ENCODE measurements at regions not wholly inside any gene's neighbourhood (a gene's known extent, or its start where the extent isn't known, plus 50 kb on each side); places are given as distances from the start of the nearest gene placed in this dataset.

- Histone ChIP-seq H3K4me3 (no peak overlapping the region), H3K9me3 (no peaks in the 10 kb centered on the region), H3K36me3 (no peaks in the 10 kb centered on the region), H3K4me1 (peaks cover 12% of the 10 kb centered on the region), H3K27ac (no peak overlapping the region), H3K27me3 (no peaks in the 10 kb centered on the region)
- DNase-seq (ENCODE audit: extremely low spot score in 2 of 2) = peak in 1 of 2 donors; percentile 87
- intact Hi-C loops (cut with DNase I) = no loop called here
- no peak for TF ChIP-seq CTCF (IDR thresholded peaks at IDR 0.05)
- TF ChIP-seq POLR2AphosphoS5 (IDR thresholded peaks at IDR 0.05; ENCODE audit: insufficient read depth in 1 of 2, low read depth in 1 of 2) = no peak
- no peak for TF ChIP-seq POLR2A (IDR thresholded peaks at IDR 0.05)
Measured at GRCh38 chr15:70560617-70561328, 202.6 kb downstream of the UACA start.

- intact Hi-C loops (cut with DNase I) = no loop called here
- Histone ChIP-seq H3K4me3 (peak overlapping the region in 1 of 2 donors; percentile 3), H3K36me3 (no peaks in the 10 kb centered on the region), H3K27ac (no peak overlapping the region), H3K9me3 (no peaks in the 10 kb centered on the region), H3K4me1 (peaks cover 12% of the 10 kb centered on the region), H3K27me3 (no peaks in the 10 kb centered on the region)
- peak in 1 of 2 donors; percentile 64 for DNase-seq (ENCODE audit: extremely low spot score in 2 of 2)
- TF ChIP-seq POLR2AphosphoS5 (IDR thresholded peaks at IDR 0.05; ENCODE audit: insufficient read depth in 1 of 2, low read depth in 1 of 2) = no peak
- no peak for TF ChIP-seq POLR2A (IDR thresholded peaks at IDR 0.05)
- no peak for TF ChIP-seq CTCF (IDR thresholded peaks at IDR 0.05)
Measured at GRCh38 chr15:70559265-70560239, 203.8 kb downstream of the UACA start.

GRCh38 chr15:70558406-70559264 lies 204.7 kb downstream of the UACA start:
- intact Hi-C loops (cut with DNase I) = no loop called here
- Histone ChIP-seq H3K27ac (no peak overlapping the region), H3K36me3 (no peaks in the 10 kb centered on the region), H3K9me3 (no peaks in the 10 kb centered on the region), H3K4me1 (peaks cover 12% of the 10 kb centered on the region), H3K27me3 (no peaks in the 10 kb centered on the region), H3K4me3 (peak overlapping the region in 1 of 2 donors; percentile 3)
- peak in 1 of 2 donors; percentile 55 for DNase-seq (ENCODE audit: extremely low spot score in 2 of 2)
- no peak for TF ChIP-seq POLR2AphosphoS5 (IDR thresholded peaks at IDR 0.05; ENCODE audit: insufficient read depth in 1 of 2, low read depth in 1 of 2)
- no peak for TF ChIP-seq POLR2A (IDR thresholded peaks at IDR 0.05)
- TF ChIP-seq CTCF (IDR thresholded peaks at IDR 0.05) = no peak

GRCh38 chr15:70557521-70558258 lies 205.7 kb downstream of the UACA start:
- Histone ChIP-seq H3K27me3 (no peaks in the 10 kb centered on the region), H3K36me3 (no peaks in the 10 kb centered on the region), H3K9me3 (no peaks in the 10 kb centered on the region), H3K4me3 (no peak overlapping the region), H3K27ac (no peak overlapping the region), H3K4me1 (peaks cover 12% of the 10 kb centered on the region)
- intact Hi-C loops (cut with DNase I) = no loop called here
- TF ChIP-seq CTCF (IDR thresholded peaks at IDR 0.05) = no peak
- TF ChIP-seq POLR2A (IDR thresholded peaks at IDR 0.05) = no peak
- TF ChIP-seq POLR2AphosphoS5 (IDR thresholded peaks at IDR 0.05; ENCODE audit: insufficient read depth in 1 of 2, low read depth in 1 of 2) = no peak
- DNase-seq (ENCODE audit: extremely low spot score in 2 of 2) = peak in 1 of 2 donors; percentile 88
